SH-SY5Y (cell line): ENCODE measurements at regions not wholly inside any gene's neighbourhood (a gene's known extent, or its start where the extent isn't known, plus 50 kb on each side); places are given as distances from the start of the nearest gene placed in this dataset.

ENCODE experiments used
- GATA2 ChIP-seq: IDR thresholded peaks from 2 replicates; pipeline ENCODE4 v1.6.1; 2011; ENCODE audit warnings: mild to moderate bottlenecking, low read depth, low read length
- GATA3 ChIP-seq: IDR thresholded peaks from 2 replicates; pipeline ENCODE4 v1.6.1; 2011; ENCODE audit warnings: low read depth, mild to moderate bottlenecking, low read length, moderate library complexity

GRCh38 chr2:733495-733894, 56.3 kb upstream of the TMEM18 start:
- TF ChIP-seq GATA3 = no peak
- no peak for TF ChIP-seq GATA2

- TF ChIP-seq GATA2 (no peak), GATA3 (no peak)
Measured at GRCh38 chr2:733001-733400, 55.8 kb upstream of the TMEM18 start.

GRCh38 chr2:731711-732110, 54.5 kb upstream of the TMEM18 start:
- TF ChIP-seq GATA3 = no peak
- TF ChIP-seq GATA2 = no peak

GRCh38 chr2:729376-729861, 52.2 kb upstream of the TMEM18 start:
- TF ChIP-seq GATA3 (no peak), GATA2 (no peak)

- TF ChIP-seq GATA3 (no peak), GATA2 (no peak)
Measured at GRCh38 chr2:728165-728564, 51.0 kb upstream of the TMEM18 start.

- no peak for TF ChIP-seq GATA2
- no peak for TF ChIP-seq GATA3
Measured at GRCh38 chr2:727071-727470, 49.9 kb upstream of the TMEM18 start.
